HG03520 (cell line): ENCODE measurements at regions not wholly inside any gene's neighbourhood (a gene's known extent, or its start where the extent isn't known, plus 50 kb on each side); places are given as distances from the start of the nearest gene placed in this dataset.

Experiments used
- ATAC-seq: cut with Tn5 transposase; IDR thresholded peaks from one replicate; pipeline ENCODE4 v1.9.1; 2021; ENCODE audit warnings: mild to moderate bottlenecking, moderate library complexity; ENCODE audit not compliant: unreplicated experiment

GRCh38 chr15:95520922-95521321 lies 809.6 kb upstream of the NR2F2 start:
- ATAC-seq, result no peak

- no peak for ATAC-seq
These were observed 808.0 kb upstream of the NR2F2 start for GRCh38 chr15:95522533-95522932.

- ATAC-seq, result no peak
These were observed 801.6 kb upstream of the NR2F2 start for GRCh38 chr15:95528920-95529319.

DNA sequence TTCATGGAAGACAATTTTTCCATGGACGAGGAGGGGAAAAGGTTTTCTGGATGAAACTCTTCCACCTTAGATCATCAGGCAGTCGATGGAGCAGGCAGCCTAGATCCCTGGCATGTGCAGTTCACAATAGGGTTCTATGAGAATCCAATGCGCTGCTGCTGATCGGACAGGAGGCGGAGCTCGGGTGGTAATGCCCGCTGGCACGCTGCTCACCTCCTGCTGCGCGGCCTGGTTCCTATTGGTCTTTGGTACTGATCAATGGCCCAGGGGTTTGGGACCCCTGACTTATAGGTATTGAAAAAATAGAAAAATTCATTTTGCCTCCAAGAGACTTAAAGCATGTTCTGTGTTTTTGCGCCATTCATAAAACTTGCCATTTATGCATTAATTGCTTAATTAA lies 793.9 kb upstream of the NR2F2 start:
- no peak for ATAC-seq

DNA sequence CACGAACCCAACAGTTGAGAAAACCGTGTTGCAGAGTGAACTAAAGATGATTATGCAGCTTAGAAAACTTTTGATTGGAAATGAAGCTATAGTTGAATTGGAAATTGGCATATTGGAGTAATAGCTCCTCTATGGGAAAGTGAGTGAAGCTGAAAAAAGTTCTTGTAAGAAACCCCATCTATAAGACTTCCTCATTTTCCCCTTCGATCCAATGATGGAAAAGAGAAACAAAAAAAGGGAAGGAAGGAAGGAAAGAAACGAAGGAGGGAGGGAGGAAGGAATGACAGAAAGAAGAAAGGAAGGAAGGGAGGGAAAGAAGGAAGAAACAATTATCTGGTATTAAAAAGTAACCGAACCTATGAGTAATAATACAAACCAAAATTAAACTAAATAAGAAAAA lies 791.8 kb upstream of the NR2F2 start:
- no peak for ATAC-seq

GRCh38 chr15:95541301-95541700 lies 789.2 kb upstream of the NR2F2 start:
- ATAC-seq, result no peak

DNA sequence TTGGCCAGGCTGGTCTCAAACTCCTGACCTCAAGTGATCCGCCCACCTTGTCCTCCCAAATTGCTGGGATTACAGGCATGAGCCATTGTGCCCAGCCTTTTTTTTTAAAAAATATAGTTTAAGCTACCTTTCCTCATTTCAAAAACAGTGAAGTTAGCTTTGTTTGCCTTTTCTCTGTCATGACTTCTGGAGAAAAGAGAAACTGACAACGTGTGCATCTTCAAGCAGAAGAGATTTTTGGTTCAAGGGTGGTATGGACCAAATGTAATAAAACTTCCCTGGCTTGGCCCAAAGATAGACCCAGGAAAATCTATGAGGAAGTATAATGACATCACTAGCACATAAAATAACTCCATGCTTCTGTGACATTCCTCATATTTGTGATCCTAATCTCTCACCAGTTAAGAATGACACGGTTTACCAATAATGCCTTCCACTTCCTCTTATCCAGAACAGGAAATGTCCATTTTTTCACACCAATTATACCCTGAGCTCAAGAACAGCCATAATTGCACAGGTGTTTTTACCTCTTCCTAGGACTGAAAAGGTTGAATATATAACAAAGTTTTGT lies 781.2 kb upstream of the NR2F2 start:
- no peak for ATAC-seq

DNA sequence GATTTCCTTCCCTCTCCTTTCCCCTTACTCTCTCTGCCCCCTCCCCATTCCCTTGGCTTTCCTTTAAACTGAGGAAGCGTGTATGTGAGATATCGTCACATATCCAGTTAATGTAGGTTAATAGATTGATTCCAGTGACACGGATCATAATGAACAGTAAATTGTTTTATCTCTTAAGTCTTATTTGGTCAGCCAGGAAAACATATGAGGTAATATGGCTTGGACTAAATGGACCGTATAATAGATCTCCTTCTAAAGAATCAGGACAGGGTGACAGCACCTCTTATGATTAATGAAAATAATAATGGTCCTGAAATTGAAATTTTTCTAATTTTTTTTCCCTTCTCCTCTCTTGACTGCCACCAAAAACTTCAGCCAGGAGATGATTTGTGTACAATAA lies 779.8 kb upstream of the NR2F2 start:
- ATAC-seq, result no peak

- ATAC-seq, result no peak
These were observed 774.3 kb upstream of the NR2F2 start for GRCh38 chr15:95556225-95556624.

DNA sequence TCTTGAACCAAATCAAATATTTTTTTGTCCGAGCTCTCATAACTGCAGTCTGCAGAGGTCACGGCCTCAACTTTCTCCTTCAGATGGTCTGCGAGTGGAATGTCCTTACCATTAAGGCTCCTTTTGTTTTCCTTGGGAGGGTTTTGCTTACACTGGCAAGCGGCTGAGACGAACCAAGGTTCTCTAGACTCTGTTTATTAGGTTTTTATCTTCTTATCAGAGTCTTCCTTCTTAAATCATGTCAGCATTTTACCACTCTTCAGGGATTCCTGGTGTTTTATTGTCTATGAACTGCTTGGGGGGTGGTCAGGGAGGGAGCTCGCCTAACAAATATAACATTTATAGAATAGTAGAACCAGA lies 773.7 kb upstream of the NR2F2 start:
- ATAC-seq, result no peak

GRCh38 chr15:95557226-95558046 lies 773.1 kb upstream of the NR2F2 start:
- ATAC-seq, result no peak

- ATAC-seq, result no peak
These were observed 772.4 kb upstream of the NR2F2 start for GRCh38 chr15:95558131-95558530.

DNA sequence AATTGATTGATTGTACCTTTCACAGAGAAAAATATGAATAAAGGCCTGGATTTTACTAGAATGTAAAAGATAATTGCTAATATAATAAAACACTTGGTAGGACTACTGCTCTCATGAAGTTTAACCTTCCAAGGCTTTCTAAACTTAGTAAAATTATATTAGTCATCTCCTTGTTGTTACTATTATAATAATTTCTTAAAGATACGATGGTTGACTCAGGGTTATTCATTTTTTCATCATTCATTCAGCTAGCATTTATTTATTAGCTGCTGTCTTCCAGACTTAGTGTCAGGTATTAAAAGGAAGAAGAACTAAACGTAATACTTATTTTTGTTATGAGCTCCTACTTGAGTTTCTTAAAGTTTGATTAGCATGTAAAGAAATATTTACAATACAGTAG lies 771.6 kb upstream of the NR2F2 start:
- ATAC-seq, result no peak

- ATAC-seq, result no peak
These were observed 770.6 kb upstream of the NR2F2 start for GRCh38 chr15:95559875-95560394.

DNA sequence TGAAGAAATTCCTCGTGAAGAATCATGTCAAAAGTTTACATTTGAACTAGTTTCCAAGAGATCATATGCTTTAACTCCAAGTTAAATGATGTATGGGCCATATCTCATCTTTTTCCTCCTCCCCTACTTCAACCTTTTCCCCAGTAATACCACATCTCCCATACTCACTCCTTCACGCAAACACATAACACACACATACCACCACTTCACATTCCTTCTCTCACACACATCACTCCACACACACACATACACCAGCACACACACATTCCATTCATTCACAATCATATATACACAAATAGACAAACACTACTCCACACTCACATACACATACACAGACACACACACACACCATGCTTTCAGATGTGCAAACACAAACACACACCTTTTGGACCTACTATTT lies 769.0 kb upstream of the NR2F2 start:
- ATAC-seq, result no peak

- no peak for ATAC-seq
These were observed 766.9 kb upstream of the NR2F2 start for GRCh38 chr15:95563634-95564033.

GRCh38 chr15:95565016-95565600 lies 765.4 kb upstream of the NR2F2 start:
- ATAC-seq, result no peak

DNA sequence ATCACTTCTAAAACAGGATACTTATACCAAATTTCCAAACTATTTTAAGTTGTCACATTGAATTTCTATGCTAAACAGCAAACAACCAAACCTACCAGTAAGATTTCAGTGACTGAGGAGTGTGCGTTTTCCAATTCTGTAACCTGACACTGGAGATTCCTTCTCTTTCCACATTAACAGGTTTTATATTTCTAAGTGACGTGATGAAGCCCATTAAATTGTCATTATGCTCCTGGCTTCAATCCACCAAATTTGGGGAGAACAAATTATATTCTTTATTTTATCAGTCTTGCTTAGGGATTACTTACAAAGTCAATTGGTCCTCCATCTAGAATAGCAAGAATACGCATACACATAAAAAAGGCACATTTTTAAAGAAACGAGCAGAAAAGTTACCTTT lies 764.8 kb upstream of the NR2F2 start:
- no peak for ATAC-seq

- no peak for ATAC-seq
These were observed 762.8 kb upstream of the NR2F2 start for GRCh38 chr15:95567686-95568085.

DNA sequence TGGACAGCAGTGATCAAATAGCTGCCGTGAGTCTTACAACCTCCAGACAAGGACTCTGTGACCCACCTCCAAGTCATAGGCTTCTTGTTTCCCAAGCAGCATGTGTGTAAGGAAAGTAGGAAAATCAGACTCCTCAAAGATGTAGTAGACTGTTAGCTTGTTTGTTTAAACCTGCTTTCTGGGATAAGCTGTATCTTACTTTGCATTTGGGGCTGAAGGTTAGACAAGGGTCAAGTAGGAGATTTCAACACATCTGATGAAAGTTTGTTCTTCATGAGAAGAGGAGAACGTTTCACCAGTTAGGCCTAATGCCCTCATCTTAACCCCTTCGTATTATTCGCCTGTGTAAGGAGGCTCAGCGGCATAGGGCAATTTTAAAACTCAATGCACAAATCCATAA lies 756.4 kb upstream of the NR2F2 start:
- ATAC-seq, result no peak

DNA sequence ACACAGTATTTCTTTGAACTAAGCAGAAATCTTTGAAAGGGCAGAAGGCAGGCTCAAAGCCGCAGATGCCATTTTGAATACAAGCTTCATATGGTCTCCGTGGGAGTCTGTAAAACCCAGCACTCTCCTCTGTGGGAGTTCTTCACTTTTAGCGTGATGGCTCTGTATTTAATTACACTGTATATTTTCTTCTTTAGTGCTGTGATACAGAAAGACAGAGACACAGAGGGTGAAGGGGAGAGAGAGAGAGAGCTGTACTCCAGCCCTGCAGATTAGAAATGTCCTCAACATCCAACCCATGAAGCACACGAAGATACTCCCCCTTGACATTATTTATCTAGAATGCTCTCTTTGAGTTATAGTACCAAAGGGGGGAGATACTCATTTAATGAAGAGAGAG lies 752.6 kb upstream of the NR2F2 start:
- ATAC-seq, result no peak

DNA sequence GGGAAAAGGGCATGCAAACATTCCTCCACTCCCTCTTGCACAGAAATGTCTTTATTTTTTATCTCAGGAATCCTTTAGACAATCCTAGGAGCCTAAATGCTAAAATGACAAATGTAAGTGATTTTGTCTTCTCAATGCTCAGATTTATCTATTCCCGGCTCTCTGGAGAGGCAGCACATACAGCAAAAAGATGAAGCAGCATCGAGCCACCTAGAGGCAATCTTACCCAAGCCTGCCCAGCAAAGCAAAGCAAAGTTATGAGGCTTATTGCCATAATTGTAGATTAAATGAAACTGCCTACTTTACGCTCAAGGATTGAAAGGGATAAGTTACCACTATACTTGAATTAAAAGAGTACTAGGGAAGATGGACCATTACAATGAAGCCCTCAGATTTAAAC lies 750.4 kb upstream of the NR2F2 start:
- ATAC-seq, result no peak
